ENCODE measurements at regions not wholly inside any gene's neighbourhood (a gene's known extent, or its start where the extent isn't known, plus 50 kb on each side); places are given as distances from the start of the nearest gene placed in this dataset.
"Not testable (repeated sequence)": the region's sequence is repeated elsewhere in the genome, so short reads cannot be mapped to it uniquely, and the experiment has no call there.

DNA sequence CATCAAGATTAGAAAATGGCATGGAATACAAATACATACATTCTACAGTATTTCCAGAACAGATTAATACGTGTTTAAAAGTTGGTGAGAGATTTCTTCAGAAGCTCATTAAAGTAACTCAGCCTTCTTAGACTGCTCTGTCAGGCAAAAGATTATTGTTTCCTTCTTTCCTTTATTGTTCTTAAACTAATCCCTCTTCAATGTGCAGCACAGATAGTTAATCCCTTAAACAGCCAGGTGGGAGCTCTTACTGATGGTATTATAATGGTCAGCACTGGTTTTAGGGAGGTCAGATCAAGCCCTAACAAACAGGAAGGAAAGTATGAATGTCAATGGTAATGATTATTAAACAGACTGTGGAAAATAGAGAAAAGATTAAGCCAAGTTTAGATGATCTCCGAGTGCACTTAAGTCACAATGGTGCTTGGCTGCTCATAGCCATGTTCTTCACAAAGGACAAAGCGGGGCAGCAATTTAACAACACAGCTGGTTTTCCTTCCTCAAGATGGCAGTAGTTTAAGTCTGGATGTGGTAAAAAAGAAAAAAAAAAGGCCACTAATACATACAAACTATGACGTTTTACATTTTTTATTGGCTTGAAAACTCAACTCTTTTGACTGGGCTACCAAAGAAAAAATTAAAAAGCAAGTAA lies 992.6 kb downstream of the PCDH9 start:
- DNase-seq: no peak

DNA sequence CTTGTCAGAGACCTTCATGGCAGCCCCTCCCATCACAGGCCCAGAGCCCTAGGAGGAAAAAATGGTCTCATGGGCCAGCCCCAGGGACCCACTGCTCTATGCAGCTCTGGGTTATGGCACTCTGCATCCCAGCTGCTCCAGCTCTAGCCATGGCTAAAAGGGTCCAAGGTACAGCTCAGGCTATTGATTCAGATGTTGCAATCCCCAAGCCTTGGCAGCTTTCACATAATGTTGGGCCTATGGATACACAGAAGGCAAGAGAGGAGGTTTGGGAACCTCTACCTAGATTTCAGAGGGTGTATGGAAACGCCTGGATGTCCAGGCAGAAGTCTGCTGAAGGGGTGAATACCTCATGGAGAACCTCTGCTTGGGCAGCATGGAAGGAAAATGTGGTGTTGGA lies 996.0 kb downstream of the PCDH9 start:
- DNase-seq: no peak

DNA sequence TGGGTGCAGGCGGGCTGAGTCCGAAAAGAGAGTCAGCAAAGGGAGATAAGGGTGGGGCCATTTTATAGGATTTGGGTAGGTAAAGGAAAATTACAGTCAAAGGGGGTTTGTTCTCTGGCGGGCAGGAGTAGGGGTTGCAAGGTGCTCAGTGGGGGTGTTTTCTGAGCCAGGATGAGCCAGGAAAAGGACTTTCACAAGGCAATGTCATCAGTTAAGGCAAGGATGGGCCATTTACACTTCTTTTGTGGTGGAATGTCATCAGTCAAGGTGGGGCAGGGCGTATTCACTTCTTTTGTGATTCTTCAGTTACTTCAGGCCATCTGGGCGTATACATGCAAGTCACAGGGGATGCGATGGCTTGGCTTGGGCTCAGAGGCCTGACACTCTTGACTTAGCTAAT lies 998.2 kb downstream of the PCDH9 start:
- not testable (repeated sequence) for DNase-seq

DNA sequence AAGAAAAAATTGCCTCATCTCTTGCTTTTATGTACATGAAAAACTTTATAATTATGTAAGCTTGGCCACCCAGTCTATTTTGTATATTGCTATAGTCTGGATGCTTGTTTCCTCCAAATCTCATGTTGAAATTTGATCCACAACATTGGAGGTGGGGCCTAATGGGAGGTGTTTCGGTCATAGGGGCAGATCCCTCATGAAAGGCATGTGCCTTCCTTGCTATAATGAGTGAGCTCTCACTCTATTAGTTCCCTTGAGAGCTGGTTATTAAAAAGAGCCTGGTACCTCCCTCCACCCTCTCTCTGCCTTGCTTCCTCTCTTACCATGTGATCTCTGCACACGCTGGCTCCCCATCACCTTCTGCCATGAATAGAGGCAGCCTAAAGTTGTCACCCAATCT lies 1005.1 kb downstream of the PCDH9 start:
- DNase-seq: no peak

DNA sequence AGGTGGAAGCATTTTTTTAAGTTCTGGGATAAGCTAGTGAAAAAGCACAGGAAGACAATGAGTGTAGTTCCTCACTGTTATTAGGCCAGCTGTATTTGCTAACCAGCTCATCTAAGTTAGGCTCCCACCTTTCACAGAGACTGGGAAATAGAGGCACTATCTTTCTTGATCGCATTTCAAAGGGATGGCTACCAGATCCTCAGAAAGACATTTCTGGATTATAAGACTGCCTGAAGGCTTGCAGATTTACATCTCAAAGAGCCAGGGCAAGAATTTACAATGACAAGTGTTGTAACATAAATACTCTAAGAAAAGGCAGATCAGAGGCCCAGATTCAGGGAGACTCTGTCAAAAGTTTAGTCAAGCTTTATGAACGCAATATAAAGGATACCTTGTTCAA lies 1005.5 kb downstream of the PCDH9 start:
- no peak for DNase-seq

DNA sequence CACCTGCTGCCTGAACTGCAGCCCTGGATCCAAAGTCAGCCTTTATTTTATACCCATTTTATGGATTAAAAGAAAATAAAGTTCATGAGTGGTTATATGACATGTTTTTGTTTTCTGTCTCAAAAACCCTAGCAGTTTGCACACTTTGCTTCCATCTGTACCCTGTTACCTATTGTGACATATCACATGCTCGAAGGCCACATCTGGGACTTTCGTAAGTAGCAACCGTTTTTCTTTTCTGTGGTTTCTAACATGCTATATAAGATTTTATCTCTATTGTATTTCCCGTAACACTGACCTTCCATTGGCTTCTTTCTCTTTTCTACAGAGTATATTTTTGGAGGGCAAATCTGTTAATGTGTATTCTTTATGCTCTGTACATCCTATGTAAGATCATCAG lies 1007.2 kb downstream of the PCDH9 start:
- DNase-seq: no peak

DNA sequence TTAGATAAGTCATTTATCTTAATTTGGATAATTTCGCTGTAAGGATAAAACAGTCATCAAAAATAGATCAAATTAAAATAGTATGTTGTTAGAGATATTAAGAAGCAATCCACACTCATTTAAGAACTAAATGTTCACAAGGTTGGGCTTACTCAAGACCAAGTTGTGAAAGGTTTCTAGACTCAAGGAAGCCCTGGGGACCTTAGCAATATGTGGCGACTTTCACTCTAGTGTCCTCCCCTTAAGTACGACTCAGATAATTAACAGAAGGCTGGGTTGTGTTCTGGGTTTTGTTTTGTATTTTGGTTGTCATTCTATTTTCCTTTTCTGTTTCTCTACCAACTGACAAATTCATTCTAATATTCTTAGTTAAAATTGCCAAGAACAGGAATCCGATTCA lies 1008.0 kb downstream of the PCDH9 start:
- DNase-seq: no peak

DNA sequence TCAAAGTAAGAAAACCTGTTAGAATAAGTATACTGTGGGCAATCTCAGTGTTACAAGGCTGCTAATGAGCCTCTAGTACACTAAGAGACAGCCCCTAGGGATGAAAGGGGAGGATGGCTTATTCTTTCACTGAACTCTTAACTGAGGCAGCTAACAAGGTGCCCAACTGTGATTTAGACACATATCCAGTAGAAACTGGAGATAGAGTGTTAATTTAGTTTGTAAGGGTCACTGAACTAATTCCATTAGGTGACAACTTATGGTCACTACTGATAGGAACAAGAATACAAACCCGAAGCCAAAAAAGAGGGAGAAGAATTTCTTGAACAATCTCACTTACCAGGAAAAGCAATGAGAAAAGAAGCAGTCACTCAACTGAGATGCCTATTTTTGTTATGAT lies 1010.6 kb downstream of the PCDH9 start:
- no peak for DNase-seq

DNA sequence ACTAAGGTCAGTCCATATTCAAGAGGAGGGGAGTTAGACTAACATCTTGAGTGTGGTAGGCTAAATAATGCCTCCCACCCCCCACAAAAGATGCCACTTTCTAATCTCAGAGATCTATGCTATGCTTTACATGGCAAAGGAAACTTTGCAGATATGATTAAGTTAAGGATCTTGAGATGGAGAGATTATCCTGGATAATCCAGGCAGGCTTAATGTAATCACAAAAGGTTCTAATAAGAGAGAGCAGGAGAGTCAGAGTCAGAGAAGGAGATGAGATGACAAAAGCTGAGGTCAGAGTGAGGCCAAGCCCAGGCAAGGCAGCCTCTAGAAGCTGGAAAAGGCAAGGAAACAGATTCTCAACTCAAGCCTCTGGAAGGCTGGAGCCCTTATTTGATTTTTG lies 1011.6 kb downstream of the PCDH9 start:
- DNase-seq: no peak

DNA sequence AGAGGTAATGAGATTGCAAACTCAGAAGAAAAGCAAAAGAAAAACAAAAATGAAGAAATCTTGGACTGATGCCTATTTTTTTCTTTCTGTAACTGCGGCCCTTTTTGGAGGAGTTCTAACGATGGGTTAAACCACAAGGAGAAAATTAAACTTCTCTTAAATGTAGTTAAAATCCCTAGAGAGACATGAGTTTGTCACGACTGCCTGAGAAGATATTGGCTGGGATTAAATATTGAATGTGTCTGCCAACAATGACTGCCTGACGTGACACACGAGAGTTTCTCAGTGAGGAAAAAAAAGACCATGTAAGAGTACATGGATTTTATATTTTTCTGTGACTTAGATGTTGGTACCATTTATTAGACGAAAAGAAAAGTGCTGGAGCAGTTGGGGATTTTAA lies 1013.4 kb downstream of the PCDH9 start:
- DNase-seq: no peak

DNA sequence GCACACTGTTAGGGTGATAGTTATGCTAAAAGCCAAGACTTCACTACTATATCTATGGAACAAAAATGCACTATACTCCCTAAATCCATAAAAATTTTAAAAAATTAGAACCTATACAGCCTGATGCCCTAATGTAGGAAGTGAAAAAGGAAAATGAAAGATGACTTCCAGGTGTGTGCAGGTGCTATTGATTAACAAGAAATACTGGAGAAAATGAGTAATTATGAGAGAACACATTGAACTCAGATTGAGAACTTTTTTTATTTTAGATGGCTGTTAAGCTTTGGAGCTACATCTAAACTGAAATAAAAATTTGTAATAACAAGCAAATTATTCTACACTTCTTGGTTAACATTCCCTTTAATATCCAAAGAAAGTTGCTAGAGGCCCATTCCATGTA lies 1015.7 kb downstream of the PCDH9 start:
- no peak for DNase-seq

DNA sequence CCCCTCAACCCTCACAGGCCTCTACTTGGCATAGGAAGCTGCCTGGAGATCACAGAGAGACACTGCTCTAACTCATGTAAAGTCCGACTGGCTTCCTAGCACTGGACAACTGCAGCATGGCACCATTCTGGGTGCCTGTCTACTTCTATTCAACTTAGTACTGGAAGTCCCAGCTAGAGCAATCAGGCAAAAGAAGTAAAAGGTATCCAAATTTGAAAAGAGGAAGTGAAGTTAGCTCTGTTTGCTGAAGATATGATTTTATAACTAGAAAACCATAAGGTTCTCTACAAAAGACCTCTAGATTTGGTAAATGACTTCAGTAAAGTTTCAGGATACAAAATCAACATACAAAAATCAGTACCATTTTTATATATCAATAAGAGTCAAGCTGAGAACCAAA lies 1017.6 kb downstream of the PCDH9 start:
- no peak for DNase-seq

DNA sequence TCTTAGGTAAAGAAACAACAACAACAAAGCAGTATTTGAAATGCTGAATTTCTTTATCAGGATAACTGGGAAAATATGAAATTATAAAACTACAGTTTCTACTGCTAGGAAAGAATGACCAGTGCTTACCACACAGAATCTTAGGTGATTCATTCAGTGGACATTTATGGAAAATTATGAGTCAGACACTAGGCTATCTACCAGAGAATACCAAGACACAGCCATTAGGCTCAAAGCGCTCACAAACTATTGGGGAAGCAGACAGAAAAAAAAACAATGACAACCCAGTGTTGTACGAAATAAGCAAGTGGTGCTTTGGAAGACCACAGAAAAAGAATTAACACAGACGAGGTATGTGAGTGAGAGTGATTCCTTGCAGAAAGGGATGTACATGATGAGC lies 1019.5 kb downstream of the PCDH9 start:
- peak; percentile 94 for DNase-seq

DNA sequence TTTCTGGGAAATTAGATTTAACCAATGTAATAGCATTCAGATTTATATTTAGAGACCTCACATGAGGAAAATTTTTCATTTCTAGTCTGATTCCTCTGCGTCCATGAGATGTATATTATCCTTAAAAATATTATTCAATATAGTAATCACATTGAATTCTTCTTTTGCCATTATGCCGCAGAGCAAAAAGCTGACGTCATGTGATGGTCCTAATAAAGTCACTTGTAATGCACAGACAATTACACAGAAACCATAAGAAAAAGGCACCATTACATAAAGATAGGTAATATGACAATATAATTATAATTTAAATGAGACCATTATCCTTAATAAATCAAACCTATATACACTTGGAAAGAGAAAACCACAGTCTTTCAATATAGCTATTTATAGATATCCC lies 1021.5 kb downstream of the PCDH9 start:
- DNase-seq: no peak

DNA sequence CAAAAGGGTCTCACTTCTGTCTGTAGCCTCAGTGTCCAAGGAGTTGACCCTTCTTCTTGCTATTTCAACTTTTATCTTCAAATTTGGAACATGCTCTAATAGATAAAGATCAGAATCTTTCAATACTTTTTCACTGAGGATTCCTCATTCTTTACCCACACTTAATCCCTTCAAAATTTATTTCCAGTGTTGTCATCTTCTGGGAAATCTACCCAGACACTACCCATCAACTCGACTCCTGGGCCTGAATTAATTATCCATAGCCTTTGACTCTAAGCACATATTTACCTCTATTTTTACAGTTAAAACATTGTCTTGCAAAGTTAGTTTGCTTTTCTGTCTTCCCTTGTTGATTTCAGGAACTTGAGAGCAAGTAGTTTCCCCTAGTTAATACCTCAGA lies 1022.5 kb downstream of the PCDH9 start:
- DNase-seq: no peak

DNA sequence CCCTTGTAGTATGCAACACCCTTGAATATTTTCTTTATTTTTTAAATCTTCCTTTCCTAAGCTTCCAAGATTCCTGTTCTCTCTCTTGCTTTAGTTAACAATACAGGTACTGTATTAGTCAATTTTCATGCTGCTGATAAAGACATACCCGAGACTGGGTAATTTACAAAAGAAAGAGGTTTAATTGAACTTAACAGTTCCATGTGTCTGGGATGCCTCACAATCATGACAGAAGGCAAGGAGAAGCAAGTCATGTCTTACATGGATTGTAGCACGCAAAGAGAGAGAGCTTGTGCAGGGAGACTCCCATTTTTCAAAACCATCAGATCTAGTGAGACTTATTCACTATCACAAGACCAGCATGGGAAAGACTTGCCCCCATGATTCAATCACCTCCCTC lies 1024.3 kb downstream of the PCDH9 start:
- DNase-seq: no peak

DNA sequence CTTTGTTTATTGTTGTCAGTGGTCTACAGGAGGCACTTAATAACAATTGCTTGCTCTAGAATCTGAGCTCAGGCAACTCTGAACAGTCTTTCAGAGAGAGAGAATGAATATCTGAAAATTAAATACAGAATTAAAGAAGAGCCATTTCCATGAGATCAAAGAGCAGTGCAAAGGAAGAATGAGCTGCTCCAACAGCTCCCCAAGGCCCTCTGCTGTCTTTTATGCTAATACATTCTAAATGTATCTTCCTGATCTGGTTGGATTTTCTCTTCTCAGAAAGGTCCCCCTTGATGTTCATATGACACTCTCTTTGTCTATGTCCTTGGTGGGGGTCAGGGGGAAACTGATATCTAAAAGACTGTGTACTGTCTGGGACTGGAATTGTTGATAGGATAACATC lies 1029.6 kb downstream of the PCDH9 start:
- DNase-seq: no peak

DNA sequence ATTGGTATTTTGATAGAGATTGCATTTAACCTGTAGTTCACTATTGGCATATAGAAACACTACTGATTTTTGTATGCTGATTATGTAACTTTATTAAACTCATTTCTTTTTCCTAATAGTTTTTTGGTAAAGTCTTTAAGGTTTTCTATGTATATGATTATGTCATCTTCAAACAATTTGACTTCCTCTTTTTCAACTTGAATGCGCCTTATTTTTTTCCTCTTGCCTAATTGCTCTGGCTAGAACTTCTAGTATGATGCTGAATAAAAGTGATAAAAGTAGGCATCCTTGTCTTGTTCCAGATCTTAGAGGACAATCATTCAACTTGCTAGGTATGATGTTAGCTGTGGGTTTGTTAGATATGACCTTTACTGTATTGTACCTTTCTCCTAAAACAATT lies 1034.9 kb downstream of the PCDH9 start:
- DNase-seq: no peak

DNA sequence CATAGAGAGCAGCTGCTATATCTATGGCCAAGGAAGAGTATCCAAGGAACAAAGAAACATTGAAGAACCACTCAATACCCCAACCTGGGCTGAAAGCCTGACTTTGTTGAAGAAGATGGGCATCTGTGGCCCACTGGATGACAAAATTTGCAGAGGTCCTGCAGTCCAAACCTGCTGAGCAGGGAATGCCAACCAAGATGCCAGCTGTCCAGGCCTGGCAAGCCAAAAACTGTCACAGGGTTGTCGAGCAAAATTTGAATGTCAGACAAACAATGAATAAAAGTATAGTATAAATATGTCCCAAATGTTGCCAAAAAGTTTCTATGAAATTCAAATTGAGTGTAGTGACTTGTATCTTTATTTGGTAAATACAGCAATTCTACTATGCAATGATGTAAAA lies 1040.2 kb downstream of the PCDH9 start:
- no peak for DNase-seq

DNA sequence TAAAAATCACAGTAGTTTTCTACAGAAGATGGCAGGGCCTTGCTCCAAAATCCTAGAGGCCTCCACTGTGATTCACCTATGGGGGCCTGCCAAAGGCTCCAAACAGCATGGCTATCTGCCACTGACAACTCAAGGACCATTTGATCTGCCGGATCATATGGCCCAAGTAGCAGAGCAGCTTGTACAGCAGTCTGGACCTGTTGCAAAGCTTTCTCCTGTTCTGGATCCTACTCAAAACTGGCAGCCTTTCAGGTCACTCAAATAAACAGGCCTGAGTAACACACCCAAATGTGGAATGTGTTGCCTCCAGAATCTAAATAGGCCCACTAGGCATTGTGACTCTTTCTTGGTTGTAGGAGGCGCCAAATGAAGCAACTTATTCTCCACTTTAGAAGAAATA lies 1049.3 kb downstream of the PCDH9 start:
- no peak for DNase-seq

DNA sequence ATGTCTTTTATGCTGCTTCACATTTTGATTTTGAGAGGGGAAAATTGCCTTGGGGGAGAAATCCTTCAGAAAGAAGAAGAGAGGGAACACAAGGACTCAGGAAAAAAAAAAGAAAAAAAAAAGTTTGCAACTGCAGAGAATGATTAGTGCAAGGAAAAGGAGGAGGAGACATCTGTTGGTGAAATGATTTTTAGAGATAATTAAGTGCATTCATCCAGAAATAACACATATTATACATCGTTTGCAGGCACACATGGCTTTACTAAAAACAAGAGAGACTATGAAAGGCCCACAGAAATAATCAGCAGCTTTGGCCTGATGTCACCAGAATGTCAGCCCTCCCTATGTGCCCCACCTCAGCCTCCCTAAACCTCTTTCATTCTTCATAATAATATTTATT lies 1058.2 kb downstream of the PCDH9 start:
- no peak for DNase-seq

DNA sequence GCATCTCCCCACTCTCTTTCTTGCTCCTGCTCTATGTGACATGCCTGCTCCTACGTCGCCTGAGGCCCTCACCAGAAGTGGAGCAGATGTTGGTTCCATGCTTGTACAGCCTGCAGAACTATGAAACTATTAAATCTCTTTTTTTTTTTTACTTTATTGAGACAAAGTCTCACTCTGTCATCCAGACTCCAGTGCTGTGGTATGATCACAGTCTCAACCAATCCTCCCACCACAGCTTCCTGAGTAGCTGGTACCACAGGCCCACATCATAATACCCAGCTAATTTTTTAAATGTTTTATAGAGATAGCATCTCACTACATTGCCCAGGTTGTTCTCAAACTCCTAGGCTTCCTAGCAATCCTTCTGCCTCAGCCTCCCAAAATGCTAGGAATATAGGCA lies 1067.7 kb downstream of the PCDH9 start:
- DNase-seq: no peak

DNA sequence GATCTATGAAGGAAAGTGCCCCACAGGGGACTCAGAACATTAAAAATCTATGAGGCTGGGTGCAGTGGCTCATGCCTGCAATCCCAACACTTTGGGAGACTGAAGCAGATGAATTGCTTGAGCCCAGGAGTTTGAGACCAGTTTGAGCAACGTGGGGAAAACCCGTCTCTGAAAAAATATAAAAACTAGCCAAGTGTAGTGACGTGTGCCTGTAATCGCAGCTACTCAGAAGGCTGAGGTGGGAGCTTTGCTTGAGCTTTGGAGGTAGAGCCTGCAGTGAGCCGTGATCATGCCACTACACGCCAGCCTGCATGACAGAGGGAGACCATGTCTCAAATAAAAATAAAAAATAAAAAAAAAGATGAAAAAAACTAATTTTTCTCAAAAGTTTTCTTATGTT lies 1070.6 kb downstream of the PCDH9 start:
- DNase-seq: no peak

DNA sequence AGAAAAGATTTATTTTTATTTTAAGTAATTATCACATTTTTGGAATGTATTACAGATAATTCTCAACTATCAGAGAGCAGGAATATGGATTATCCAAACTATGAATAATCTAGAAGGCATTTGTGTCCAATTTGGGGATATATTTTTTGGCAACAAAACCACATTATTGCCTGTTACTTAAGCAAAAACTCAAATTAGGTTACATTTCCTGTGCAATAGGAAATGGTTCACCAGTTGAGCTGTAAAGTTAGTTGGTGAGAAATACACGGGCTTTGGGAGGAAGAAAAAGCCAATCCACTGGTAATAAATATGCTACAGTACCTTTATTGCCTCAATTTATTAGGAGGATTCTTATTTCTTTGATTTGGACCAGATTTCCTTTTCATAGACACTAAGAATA lies 1075.2 kb downstream of the PCDH9 start:
- no peak for DNase-seq

DNA sequence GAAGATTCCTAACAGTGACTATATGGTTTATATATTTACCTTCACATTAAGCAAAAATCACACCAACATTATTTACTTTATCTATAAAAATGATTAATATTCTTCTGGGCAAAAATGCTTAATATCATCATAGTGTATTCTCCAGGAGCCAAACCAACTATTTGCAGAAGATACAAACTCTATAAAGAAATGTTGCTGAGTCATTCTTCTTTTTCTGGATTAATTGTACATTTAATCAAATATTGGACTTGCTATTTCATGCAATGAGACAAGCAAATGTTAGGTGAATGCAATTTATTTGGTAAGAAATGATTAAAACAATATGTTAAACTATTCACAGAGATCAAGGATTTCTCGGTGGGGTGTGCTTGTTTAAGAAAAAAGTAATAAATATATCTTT lies 1075.8 kb downstream of the PCDH9 start:
- no peak for DNase-seq

DNA sequence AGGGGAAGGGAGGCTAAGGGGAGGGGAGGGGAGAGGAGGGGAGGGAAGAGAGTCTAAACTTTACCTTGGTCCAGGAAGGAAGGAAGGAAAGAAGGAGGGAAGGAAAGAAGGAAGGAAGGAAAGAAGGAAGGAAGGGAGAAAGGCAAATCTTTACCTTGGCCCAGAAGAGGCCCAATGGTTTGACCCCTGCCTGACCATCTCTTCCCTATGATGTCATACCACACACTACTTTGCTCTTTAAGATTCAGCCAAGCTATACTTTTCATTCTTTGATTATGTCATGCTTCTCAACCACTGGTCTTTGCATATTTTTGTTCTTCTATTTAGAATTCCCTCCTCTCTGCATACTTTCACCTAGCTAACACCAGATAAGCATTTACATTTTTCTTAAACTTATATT lies 1077.5 kb downstream of the PCDH9 start:
- DNase-seq: no peak

Data from amniotic stem cell (primary cell).